ENCODE measurements at regions not wholly inside any gene's neighbourhood (a gene's known extent, or its start where the extent isn't known, plus 50 kb on each side); places are given as distances from the start of the nearest gene placed in this dataset.

GRCh38 chr10:28915989-28916588, 238.8 kb downstream of the BAMBI start:
- TF ChIP-seq CTCF (IDR thresholded peaks at IDR 0.05; ENCODE audit: extremely low read depth, missing control alignments): no peak
- DNase-seq (ENCODE audit: low spot score): no peak

GRCh38 chr10:28920091-28920490, 242.8 kb downstream of the BAMBI start:
- no peak for DNase-seq (ENCODE audit: low spot score)
- no peak for TF ChIP-seq CTCF (IDR thresholded peaks at IDR 0.05; ENCODE audit: extremely low read depth, missing control alignments)

GRCh38 chr10:28922127-28922526, 244.8 kb downstream of the BAMBI start:
- TF ChIP-seq CTCF (IDR thresholded peaks at IDR 0.05; ENCODE audit: extremely low read depth, missing control alignments): no peak
- DNase-seq (ENCODE audit: low spot score): no peak

- TF ChIP-seq CTCF (IDR thresholded peaks at IDR 0.05; ENCODE audit: extremely low read depth, missing control alignments): no peak
- DNase-seq (ENCODE audit: low spot score): no peak
These were observed 245.5 kb downstream of the BAMBI start for GRCh38 chr10:28922861-28923260.

GRCh38 chr10:28924717-28925116, 247.4 kb downstream of the BAMBI start:
- no peak for DNase-seq (ENCODE audit: low spot score)

GRCh38 chr10:28925121-28925663, 247.9 kb downstream of the BAMBI start:
- DNase-seq (ENCODE audit: low spot score): no peak
- no peak for TF ChIP-seq CTCF (IDR thresholded peaks at IDR 0.05; ENCODE audit: extremely low read depth, missing control alignments)

More at GRCh38 chr10:28924717-28925116, 247.4 kb downstream of the BAMBI start:
- TF ChIP-seq CTCF (IDR thresholded peaks at IDR 0.05; ENCODE audit: extremely low read depth, missing control alignments): no peak

- no peak for DNase-seq (ENCODE audit: low spot score)
- no peak for TF ChIP-seq CTCF (IDR thresholded peaks at IDR 0.05; ENCODE audit: extremely low read depth, missing control alignments)
These were observed 249.6 kb downstream of the BAMBI start for GRCh38 chr10:28926932-28927331.
